Sigmoid colon (tissue), 3 donors: ENCODE measurements at regions not wholly inside any gene's neighbourhood (a gene's known extent, or its start where the extent isn't known, plus 50 kb on each side); places are given as distances from the start of the nearest gene placed in this dataset.

Source experiments
- CTCF ChIP-seq, 4 experiments: fragments of 450-650 bp in 3 of 4; fragments of 200-600 bp in 1 of 4; IDR thresholded peaks; one replicate each; pipeline ENCODE4 v1.5.1; 2016 to 2019; ENCODE audit warnings: antibody characterized with exemption in 4 of 4, mild to moderate bottlenecking in 3 of 4, moderate library complexity in 2 of 4
- POLR2A ChIP-seq, 2 donors: fragments of 450-650 bp; IDR thresholded peaks; one replicate each; pipeline ENCODE4 v1.6.1; 2016; ENCODE audit warnings: antibody characterized with exemption in 2 of 2, mild to moderate bottlenecking in 2 of 2, moderate library complexity in 2 of 2

GRCh38 chr15:57780471-57780870 is 74.0 kb downstream of the POLR2M start:
- TF ChIP-seq CTCF (IDR thresholded peaks at IDR 0.05) (no peak), POLR2A (IDR thresholded peaks at IDR 0.05) (no peak)
